HFFc6 (cell line): ENCODE measurements at regions not wholly inside any gene's neighbourhood (a gene's known extent, or its start where the extent isn't known, plus 50 kb on each side); places are given as distances from the start of the nearest gene placed in this dataset.
A peak's percentile ranks its signal among the peaks of the same experiment; 100 is the strongest.

Experiments used
- DNase-seq: peaks from one replicate; pipeline ENCODE4 v3.0.0-alpha.2; 2018
- H3K27ac Mint-ChIP-seq: 2 replicates; pipeline ENCODE4 v1.8.0; 2020; ENCODE audit warnings: mild to moderate bottlenecking, mixed read lengths
- H3K27me3 Mint-ChIP-seq: 2 replicates; pipeline ENCODE4 v1.8.0; 2021; ENCODE audit warnings: mild to moderate bottlenecking, moderate library complexity, mixed read lengths; ENCODE audit not compliant: insufficient read depth
- H3K36me3 Mint-ChIP-seq: 2 replicates; pipeline ENCODE4 v1.8.0; 2021; ENCODE audit warnings: low read depth, mixed read lengths
- H3K4me1 Mint-ChIP-seq: 2 replicates; pipeline ENCODE4 v1.8.0; 2020; ENCODE audit warnings: low read depth, mixed read lengths
- H3K4me3 Mint-ChIP-seq: 2 replicates; pipeline ENCODE4 v1.8.0; 2020; ENCODE audit warnings: mild to moderate bottlenecking, moderate library complexity, mixed read lengths
- H3K9me3 Mint-ChIP-seq: 2 replicates; pipeline ENCODE4 v1.8.0; 2020; ENCODE audit warnings: mild to moderate bottlenecking, mixed read lengths
- TF ChIP-seq, protein P1 (sequence below): fragments of 200-600 bp; sonication (generic); IDR thresholded peaks from 2 replicates; pipeline ENCODE4 v1.5.0; 2021; ENCODE audit warnings: antibody characterized with exemption, mild to moderate bottlenecking

DNA sequence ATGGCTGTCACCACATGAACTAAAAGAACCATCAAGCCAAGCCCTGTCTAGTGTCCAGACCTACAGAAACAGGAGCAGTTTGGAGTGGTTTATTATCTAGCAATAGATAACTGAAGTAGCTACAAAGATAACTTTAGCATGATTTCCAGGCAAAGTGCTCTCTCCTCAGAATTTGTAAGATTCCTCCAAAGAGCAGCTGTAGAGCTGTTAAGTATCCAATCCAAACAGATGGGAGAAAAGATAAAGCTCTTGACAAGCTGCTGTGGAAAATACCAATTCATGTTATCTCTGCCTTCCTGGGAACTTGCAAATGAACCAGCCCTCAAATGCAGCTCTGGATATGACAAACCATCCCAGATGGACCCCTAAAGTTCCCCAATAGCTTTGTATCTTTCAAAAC lies 78.9 kb upstream of the RESF1 start:
- H3K27ac Mint-ChIP-seq = no peak overlapping the region
- TF ChIP-seq, protein P1, sequence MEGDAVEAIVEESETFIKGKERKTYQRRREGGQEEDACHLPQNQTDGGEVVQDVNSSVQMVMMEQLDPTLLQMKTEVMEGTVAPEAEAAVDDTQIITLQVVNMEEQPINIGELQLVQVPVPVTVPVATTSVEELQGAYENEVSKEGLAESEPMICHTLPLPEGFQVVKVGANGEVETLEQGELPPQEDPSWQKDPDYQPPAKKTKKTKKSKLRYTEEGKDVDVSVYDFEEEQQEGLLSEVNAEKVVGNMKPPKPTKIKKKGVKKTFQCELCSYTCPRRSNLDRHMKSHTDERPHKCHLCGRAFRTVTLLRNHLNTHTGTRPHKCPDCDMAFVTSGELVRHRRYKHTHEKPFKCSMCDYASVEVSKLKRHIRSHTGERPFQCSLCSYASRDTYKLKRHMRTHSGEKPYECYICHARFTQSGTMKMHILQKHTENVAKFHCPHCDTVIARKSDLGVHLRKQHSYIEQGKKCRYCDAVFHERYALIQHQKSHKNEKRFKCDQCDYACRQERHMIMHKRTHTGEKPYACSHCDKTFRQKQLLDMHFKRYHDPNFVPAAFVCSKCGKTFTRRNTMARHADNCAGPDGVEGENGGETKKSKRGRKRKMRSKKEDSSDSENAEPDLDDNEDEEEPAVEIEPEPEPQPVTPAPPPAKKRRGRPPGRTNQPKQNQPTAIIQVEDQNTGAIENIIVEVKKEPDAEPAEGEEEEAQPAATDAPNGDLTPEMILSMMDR = no peak
- H3K36me3 Mint-ChIP-seq = no peaks in the 10 kb centered on the region
- H3K4me3 Mint-ChIP-seq = no peak overlapping the region
- peaks cover 1% of the 10 kb centered on the region for H3K4me1 Mint-ChIP-seq
- DNase-seq = no peak
- H3K27me3 Mint-ChIP-seq = no peaks in the 10 kb centered on the region; the same call in none of the 2 replicates
- H3K9me3 Mint-ChIP-seq = peaks cover 14% of the 10 kb centered on the region

DNA sequence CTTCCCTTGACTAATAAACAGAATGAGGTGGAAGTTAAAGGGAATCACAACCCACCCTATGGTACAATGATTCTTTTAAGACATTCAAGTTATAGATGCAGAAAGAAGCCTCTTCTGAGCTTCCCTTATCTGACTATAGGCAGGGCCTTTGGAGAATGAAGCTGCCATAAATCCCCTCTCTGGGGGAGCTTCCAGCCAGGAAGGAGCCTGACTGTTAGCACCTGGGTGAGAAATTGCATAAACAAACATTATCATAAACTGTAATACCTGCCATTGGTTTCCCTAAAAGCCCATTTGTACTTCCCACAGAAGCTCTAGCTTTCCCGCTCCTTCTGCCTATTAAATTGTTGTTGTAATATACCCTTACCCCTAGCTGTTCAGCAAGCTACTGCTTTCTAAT lies 81.3 kb upstream of the RESF1 start:
- Mint-ChIP-seq H3K4me1 (peaks cover 7% of the 10 kb centered on the region), H3K4me3 (no peak overlapping the region), H3K27me3 (peaks cover 2% of the 10 kb centered on the region), H3K36me3 (no peaks in the 10 kb centered on the region), H3K27ac (no peak overlapping the region), H3K9me3 (peaks cover 4% of the 10 kb centered on the region)
- TF ChIP-seq, protein P1 = no peak
- no peak for DNase-seq

DNA sequence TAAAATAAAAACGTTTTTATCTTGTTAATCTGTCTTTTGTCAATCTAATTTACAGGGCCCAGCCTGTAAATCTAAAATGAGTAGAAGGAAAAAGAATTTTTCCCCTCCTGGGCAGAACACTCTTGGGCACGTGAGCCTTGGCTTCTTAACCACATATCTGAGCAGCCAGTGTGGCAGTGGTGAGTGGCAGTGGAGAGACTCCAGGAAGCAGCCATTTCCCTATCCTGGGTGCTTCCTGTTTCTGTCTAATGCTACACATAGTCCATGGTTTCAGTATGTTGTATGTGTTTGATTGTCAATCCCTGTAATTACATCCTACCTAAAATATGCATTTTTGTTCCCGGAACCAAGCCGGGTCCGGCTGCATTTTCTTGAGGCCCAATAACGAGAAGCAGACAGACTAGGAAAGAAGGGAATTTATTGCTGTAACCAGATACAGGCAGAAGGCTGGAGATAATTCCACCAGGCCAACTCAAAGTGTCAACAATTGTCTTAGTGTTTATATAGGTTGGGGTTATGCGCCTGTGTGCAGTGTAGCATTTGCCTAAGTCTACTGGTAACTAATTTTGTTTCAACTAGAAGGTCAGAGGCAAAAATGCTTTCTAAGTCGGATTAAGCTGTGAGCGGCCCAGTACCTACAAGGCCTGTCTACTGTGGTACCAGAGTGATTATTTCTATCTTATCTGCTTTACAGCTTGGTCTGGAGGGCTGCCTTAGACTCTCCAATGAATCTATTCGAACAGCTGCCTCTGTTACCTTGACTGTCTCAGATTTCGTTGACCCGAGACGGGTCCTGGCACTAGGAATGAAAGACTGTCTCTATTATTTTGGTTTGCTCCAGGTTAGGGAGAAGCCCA lies 82.4 kb upstream of the RESF1 start:
- TF ChIP-seq, protein P1 = no peak
- H3K4me3 Mint-ChIP-seq = no peak overlapping the region
- H3K9me3 Mint-ChIP-seq = no peaks in the 10 kb centered on the region
- peaks cover 7% of the 10 kb centered on the region for H3K4me1 Mint-ChIP-seq
- H3K27ac Mint-ChIP-seq = no peak overlapping the region
- no peaks in the 10 kb centered on the region for H3K36me3 Mint-ChIP-seq
- no peak for DNase-seq
- H3K27me3 Mint-ChIP-seq = peaks cover 5% of the 10 kb centered on the region

DNA sequence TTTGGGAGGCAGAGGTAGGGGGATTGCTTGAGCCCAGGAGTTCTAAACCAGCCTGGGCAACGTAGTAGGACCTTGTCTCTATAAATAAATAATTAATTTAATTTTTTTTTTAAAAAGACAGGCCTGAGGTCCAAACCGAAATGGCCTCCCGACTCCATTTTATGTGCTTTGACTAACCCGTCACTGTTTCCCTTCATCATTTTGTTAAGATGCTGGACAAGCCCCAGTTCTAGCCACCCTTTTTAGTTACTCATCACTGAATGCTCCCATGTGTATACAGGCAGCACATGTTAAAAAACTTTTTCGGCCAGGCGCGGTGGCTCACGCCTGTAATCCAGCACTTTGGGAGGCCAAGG lies 83.6 kb upstream of the RESF1 start:
- Mint-ChIP-seq H3K4me3 (no peak overlapping the region), H3K27ac (no peak overlapping the region)

DNA sequence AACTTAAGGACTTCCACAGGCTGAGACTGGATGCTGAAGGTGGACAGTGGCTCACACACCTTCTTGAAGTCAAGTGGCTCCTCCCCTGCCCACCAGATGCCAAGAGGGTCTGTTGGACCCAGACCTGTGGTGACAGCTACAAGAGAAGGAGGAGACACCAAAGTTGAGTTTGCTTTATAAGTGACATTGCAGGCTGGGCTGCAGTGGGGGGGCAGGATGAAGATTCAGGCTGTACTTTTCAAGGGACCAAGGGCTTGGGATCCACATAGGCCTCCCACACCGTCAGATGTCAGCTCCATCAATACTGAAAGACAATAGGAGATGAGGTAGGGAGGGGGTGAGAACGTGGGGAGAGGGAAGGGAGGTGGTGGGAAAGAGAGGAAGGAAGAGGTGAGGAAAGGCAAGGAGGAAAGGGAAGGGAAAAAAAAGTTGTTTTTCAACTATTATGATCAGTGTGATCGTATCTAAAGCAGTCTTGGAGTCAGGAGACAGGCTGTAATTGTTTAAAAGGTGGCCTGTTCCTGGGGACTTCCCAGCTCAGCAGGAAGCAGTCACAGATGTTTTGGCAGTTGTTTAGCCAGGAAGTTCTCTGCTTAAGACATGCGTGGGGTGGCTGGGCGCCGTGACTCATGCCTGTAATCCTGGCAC lies 84.1 kb upstream of the RESF1 start:
- Mint-ChIP-seq H3K27ac (peak overlapping the region; percentile 66), H3K27me3 (peaks cover 5% of the 10 kb centered on the region), H3K4me1 (peaks cover 7% of the 10 kb centered on the region), H3K36me3 (no peaks in the 10 kb centered on the region), H3K4me3 (no peak overlapping the region), H3K9me3 (no peaks in the 10 kb centered on the region)
- TF ChIP-seq, protein P1 = no peak
- peak; percentile 39 for DNase-seq

More for the DNA sequence above, 83.6 kb upstream of the RESF1 start:
- no peak for DNase-seq
- TF ChIP-seq, protein P1 = no peak
- Mint-ChIP-seq H3K9me3 (no peaks in the 10 kb centered on the region), H3K36me3 (no peaks in the 10 kb centered on the region), H3K27me3 (peaks cover 5% of the 10 kb centered on the region), H3K4me1 (peaks cover 7% of the 10 kb centered on the region)
